Natural killer cell (primary cell): ENCODE measurements at regions not wholly inside any gene's neighbourhood (a gene's known extent, or its start where the extent isn't known, plus 50 kb on each side); places are given as distances from the start of the nearest gene placed in this dataset.

ENCODE experiments used
- ATAC-seq, 3 donors: fragments of 150-1000 bp in 2 of 3; fragments of 200-7000 bp in 1 of 3; cut with Tn5 transposase; 1 replicate in 1 of 3; 2 replicates in 2 of 3; pipeline ENCODE4 v1.10.0; 2021; ENCODE audit warnings: mild to moderate bottlenecking in 2 of 3, moderate library complexity in 2 of 3
- DNase-seq, 2 donors: peaks; one replicate each; pipeline versions ENCODE4 v3.0.0 to v3.0.0-alpha.2; 2013 to 2021; ENCODE audit warnings: mixed read lengths in 1 of 2
- H3K27ac ChIP-seq: one replicate; pipeline ENCODE4 v1.5.1; 2013; ENCODE audit warnings: mild to moderate bottlenecking, low read length
- H3K27me3 ChIP-seq: one replicate; pipeline ENCODE4 v1.6.1; 2013; ENCODE audit warnings: low read length; ENCODE audit not compliant: control insufficient read depth, insufficient read depth
- H3K36me3 ChIP-seq: one replicate; pipeline ENCODE4 v1.6.1; 2013; ENCODE audit warnings: low read length; ENCODE audit not compliant: control insufficient read depth, insufficient read depth
- H3K4me1 ChIP-seq: one replicate; pipeline ENCODE4 v1.6.1; 2013; ENCODE audit warnings: low read length; ENCODE audit not compliant: control insufficient read depth, insufficient read depth
- H3K4me3 ChIP-seq: one replicate; pipeline ENCODE4 v1.5.1; 2013; ENCODE audit warnings: low read length
- H3K9me3 ChIP-seq: one replicate; pipeline ENCODE4 v1.6.1; 2013; ENCODE audit warnings: low read length; ENCODE audit not compliant: control insufficient read depth, insufficient read depth
- H3K27ac Mint-ChIP-seq, 2 donors: one replicate each; pipeline ENCODE4 v1.8.0; 2022; ENCODE audit warnings: mild to moderate bottlenecking in 2 of 2, mixed read lengths in 2 of 2, moderate library complexity in 1 of 2
- H3K27me3 Mint-ChIP-seq, 2 donors: one replicate each; pipeline ENCODE4 v1.8.0; 2022; ENCODE audit warnings: low read depth in 2 of 2, mixed read lengths in 2 of 2
- H3K36me3 Mint-ChIP-seq: one replicate; pipeline ENCODE4 v1.8.0; 2022; ENCODE audit warnings: mixed read lengths
- H3K4me1 Mint-ChIP-seq, 2 donors: one replicate each; pipeline ENCODE4 v1.8.0; 2022; ENCODE audit warnings: mixed read lengths in 2 of 2
- H3K4me3 Mint-ChIP-seq: one replicate; pipeline ENCODE4 v1.8.0; 2022; ENCODE audit warnings: mild to moderate bottlenecking, moderate library complexity, mixed read lengths
- H3K9me3 Mint-ChIP-seq, 2 donors: one replicate each; pipeline ENCODE4 v1.8.0; 2022; ENCODE audit warnings: mixed read lengths in 2 of 2
- WGBS: methylation state at CpG from one replicate; pipeline ENCODE4 v1.1.7; 2013; ENCODE audit warnings: missing lambda C conversion rate; ENCODE audit not compliant: insufficient coverage; 5-methylcytosine and 5-hydroxymethylcytosine counted together
- intact Hi-C: fragments of 100-400 bp; cut with micrococcal nuclease; formaldehyde crosslinking; loops from one replicate; pipeline ENCODE4 v1.14.2; 2022
- TF ChIP-seq, protein P1 (sequence below): fragments of 200-600 bp; IDR thresholded peaks from one replicate; pipeline ENCODE4 v1.8.0; 2022; ENCODE audit warnings: antibody characterized with exemption

- H3K4me1 ChIP-seq = no peaks in the 10 kb centered on the region
- Mint-ChIP-seq H3K27ac (no peak overlapping the region), H3K27me3 (no peaks in the 10 kb centered on the region), H3K4me3 (no peak overlapping the region), H3K4me1 (no peaks in the 10 kb centered on the region), H3K9me3 (peaks cover 0 to 2% of the 10 kb centered on the region in 2 donors), H3K36me3 (no peaks in the 10 kb centered on the region)
- no peak overlapping the region for H3K27ac ChIP-seq
- DNase-seq = no peak
- H3K9me3 ChIP-seq = no peaks in the 10 kb centered on the region
- TF ChIP-seq, protein P1, sequence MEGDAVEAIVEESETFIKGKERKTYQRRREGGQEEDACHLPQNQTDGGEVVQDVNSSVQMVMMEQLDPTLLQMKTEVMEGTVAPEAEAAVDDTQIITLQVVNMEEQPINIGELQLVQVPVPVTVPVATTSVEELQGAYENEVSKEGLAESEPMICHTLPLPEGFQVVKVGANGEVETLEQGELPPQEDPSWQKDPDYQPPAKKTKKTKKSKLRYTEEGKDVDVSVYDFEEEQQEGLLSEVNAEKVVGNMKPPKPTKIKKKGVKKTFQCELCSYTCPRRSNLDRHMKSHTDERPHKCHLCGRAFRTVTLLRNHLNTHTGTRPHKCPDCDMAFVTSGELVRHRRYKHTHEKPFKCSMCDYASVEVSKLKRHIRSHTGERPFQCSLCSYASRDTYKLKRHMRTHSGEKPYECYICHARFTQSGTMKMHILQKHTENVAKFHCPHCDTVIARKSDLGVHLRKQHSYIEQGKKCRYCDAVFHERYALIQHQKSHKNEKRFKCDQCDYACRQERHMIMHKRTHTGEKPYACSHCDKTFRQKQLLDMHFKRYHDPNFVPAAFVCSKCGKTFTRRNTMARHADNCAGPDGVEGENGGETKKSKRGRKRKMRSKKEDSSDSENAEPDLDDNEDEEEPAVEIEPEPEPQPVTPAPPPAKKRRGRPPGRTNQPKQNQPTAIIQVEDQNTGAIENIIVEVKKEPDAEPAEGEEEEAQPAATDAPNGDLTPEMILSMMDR = no peak
- H3K36me3 ChIP-seq = no peaks in the 10 kb centered on the region
- H3K4me3 ChIP-seq = no peak overlapping the region
- ATAC-seq = no peak
- intact Hi-C loops = no loop called here
- H3K27me3 ChIP-seq = no peaks in the 10 kb centered on the region
- 91% methylated on average over 11 of the region's 13 CpGs for WGBS
These were observed 445.4 kb downstream of the ZNF608 start for GRCh38 chr5:124300815-124301621.

DNA sequence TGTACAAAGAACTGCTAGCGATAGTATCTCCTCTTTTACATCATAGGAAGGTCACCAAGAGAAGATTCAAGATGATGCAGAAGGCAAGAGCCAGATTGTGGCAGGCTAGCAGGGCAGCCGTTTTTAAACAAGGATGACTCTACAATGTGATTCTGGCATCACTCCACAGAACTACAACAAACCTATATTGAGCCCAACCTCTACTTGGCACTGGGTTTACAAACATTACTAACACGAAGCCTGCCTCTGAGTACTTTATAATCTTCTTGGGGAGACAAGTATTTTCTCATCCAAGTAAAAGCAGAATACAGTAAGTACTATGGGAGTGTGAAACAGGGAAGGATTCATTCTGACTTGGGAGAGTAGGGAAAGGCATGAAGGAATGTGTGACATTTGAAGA is 448.6 kb downstream of the ZNF608 start:
- no peaks in the 10 kb centered on the region for H3K36me3 ChIP-seq
- no peak overlapping the region for H3K4me3 ChIP-seq
- H3K27me3 ChIP-seq = no peaks in the 10 kb centered on the region
- no peaks in the 10 kb centered on the region for H3K36me3 Mint-ChIP-seq
- no peaks in the 10 kb centered on the region for H3K4me1 ChIP-seq
- ATAC-seq (no peak), DNase-seq (no peak)
- intact Hi-C loops = no loop called here
- no peaks in the 10 kb centered on the region for H3K4me1 Mint-ChIP-seq
- WGBS = 73% methylated on average over 2 of the region's 3 CpGs
- H3K4me3 Mint-ChIP-seq = no peak overlapping the region
- H3K9me3 Mint-ChIP-seq = peaks cover 0 to 2% of the 10 kb centered on the region in 2 donors
- no peak overlapping the region for H3K27ac Mint-ChIP-seq
- no peaks in the 10 kb centered on the region for H3K27me3 Mint-ChIP-seq
- TF ChIP-seq, protein P1 = no peak
- H3K9me3 ChIP-seq = no peaks in the 10 kb centered on the region
- no peak overlapping the region for H3K27ac ChIP-seq

DNA sequence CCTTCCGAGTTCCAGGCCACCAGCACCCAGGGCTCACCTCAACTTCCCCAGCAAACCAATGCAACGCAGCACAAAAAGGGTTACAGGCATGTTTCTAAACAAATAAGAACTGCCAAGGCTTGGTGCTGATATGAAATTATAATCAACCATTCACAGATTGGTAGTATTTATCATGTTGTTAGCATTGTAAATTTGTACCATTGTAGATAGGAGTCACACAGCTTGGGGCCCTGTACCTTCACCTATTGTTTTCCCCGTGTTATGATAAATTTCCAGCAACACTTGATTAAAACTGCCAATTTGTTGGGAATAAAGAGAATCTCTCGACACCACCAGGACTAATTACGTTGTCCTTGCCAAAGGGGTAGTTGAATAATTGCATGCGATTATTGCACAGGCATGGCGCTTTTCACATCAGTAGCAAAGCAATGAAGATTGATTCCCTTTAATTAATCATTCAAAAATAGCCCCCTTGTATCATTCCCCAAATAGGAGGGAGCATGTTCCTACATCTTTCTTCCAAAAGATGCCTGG is 454.1 kb downstream of the ZNF608 start:
- H3K36me3 Mint-ChIP-seq = no peaks in the 10 kb centered on the region
- Histone ChIP-seq H3K27me3 (no peaks in the 10 kb centered on the region), H3K9me3 (no peaks in the 10 kb centered on the region), H3K36me3 (no peaks in the 10 kb centered on the region), H3K4me3 (no peak overlapping the region), H3K4me1 (no peaks in the 10 kb centered on the region), H3K27ac (no peak overlapping the region)
- H3K27me3 Mint-ChIP-seq = no peaks in the 10 kb centered on the region
- intact Hi-C loops = no loop called here
- H3K27ac Mint-ChIP-seq = no peak overlapping the region
- H3K4me1 Mint-ChIP-seq = no peaks in the 10 kb centered on the region
- ATAC-seq (no peak), DNase-seq (no peak)
- TF ChIP-seq, protein P1 = no peak
- WGBS = 87% methylated on average over 7 of the region's 7 CpGs
- H3K4me3 Mint-ChIP-seq = no peak overlapping the region
- no peaks in the 10 kb centered on the region for H3K9me3 Mint-ChIP-seq
